ENCODE measurements at regions not wholly inside any gene's neighbourhood (a gene's known extent, or its start where the extent isn't known, plus 50 kb on each side); places are given as distances from the start of the nearest gene placed in this dataset.

DNA sequence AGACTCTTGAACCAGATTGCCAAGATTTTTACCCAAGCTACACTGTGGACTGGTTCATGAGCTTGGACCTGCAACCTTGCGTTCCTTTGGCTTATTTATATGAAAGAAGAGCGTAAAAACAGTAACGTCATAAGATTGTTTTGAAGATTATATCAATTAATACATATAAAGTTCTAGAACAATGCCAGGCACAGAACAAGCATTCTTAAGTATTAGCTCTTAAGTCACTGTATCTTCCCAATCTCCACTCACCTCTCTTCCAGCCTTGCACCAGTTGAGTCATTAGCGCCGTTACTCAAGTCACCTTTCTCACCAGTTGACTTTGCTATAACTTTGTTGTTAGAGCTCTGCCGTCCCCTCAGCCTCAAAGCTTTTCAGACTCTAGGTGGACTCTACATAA lies 415.7 kb downstream of the PLK2 start:
- TF ChIP-seq POLR2AphosphoS5 (IDR thresholded peaks at IDR 0.05) (no peak), POLR2A (IDR thresholded peaks at IDR 0.05) (no peak)
- TF ChIP-seq, protein P1, sequence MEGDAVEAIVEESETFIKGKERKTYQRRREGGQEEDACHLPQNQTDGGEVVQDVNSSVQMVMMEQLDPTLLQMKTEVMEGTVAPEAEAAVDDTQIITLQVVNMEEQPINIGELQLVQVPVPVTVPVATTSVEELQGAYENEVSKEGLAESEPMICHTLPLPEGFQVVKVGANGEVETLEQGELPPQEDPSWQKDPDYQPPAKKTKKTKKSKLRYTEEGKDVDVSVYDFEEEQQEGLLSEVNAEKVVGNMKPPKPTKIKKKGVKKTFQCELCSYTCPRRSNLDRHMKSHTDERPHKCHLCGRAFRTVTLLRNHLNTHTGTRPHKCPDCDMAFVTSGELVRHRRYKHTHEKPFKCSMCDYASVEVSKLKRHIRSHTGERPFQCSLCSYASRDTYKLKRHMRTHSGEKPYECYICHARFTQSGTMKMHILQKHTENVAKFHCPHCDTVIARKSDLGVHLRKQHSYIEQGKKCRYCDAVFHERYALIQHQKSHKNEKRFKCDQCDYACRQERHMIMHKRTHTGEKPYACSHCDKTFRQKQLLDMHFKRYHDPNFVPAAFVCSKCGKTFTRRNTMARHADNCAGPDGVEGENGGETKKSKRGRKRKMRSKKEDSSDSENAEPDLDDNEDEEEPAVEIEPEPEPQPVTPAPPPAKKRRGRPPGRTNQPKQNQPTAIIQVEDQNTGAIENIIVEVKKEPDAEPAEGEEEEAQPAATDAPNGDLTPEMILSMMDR (IDR thresholded peaks at IDR 0.05 in 8 of 11, conservative IDR thresholded peaks at IDR 0.05 in 3 of 11) = no peak
- intact Hi-C loops (cut with DNase I; ENCODE audit: low total_unique reads) = no loop called here
- no peaks in the 10 kb centered on the region for H3K4me1 ChIP-seq
- no peak for DNase-seq
- H3K9me3 ChIP-seq = no peaks in the 10 kb centered on the region
- H3K27me3 ChIP-seq (replicated peaks in 1 of 7) = no peaks in the 10 kb centered on the region
- no peaks in the 10 kb centered on the region for H3K36me3 ChIP-seq
- H3K4me3 ChIP-seq = no peak overlapping the region
- WGBS, 5 donors = 79 to 96% (median 92%) methylated on average over 6 of the region's 6 CpGs
- no peak overlapping the region for H3K27ac ChIP-seq

DNA sequence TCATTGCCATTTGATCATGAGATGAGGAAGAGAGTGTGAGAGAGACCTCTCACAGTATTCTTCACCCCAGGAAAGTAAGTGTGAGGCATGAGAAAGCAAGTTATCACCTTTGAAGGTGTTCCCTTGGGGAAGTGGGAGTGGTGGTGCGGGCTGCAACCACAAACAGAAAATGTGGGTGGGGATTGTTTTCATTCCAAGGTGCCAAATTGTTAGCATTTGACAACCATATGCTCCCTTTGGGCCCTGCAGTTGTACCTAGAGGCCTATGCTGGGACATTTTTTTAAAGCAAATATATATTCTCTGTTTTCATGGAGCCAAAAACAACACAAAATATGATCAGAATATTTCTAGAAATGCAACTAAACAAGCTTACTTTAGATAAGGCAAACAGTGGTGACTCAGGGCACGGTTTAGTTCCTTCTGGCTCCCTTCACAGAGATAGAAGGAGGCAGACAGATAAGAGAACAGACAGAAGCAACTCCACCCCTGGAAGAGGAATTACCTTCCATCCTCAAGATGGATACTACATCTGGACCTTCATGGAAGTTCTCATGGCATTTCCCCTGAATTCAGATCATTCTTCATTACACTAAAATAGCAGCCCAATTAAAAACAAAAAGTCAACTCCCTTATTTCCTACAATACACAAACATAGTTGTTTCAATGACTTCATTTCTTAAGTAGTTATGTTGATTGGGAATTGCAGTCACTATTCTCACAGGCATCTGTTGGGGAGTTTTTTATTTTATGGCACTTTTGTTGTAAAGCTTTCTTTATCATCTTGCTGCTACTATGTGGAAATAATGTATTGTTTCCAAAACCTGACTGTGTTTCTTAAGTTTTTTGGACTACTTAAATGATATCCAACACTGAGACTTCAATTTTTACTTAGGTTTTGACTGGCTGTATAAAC lies 416.6 kb downstream of the PLK2 start:
- Histone ChIP-seq H3K4me3 (no peak overlapping the region), H3K9me3 (no peaks in the 10 kb centered on the region), H3K36me3 (no peaks in the 10 kb centered on the region), H3K27me3 (replicated peaks in 1 of 7) (no peaks in the 10 kb centered on the region), H3K27ac (no peak overlapping the region), H3K4me1 (no peaks in the 10 kb centered on the region)
- no peak for DNase-seq
- intact Hi-C loops (cut with DNase I; ENCODE audit: low total_unique reads) = no loop called here
- WGBS, 5 donors = 57 to 74% (median 63%) methylated on average over 2 of the region's 2 CpGs
- no peak for TF ChIP-seq POLR2AphosphoS5 (IDR thresholded peaks at IDR 0.05)
- TF ChIP-seq POLR2A (IDR thresholded peaks at IDR 0.05) = no peak
- TF ChIP-seq, protein P1 (IDR thresholded peaks at IDR 0.05 in 8 of 11, conservative IDR thresholded peaks at IDR 0.05 in 3 of 11) = no peak

DNA sequence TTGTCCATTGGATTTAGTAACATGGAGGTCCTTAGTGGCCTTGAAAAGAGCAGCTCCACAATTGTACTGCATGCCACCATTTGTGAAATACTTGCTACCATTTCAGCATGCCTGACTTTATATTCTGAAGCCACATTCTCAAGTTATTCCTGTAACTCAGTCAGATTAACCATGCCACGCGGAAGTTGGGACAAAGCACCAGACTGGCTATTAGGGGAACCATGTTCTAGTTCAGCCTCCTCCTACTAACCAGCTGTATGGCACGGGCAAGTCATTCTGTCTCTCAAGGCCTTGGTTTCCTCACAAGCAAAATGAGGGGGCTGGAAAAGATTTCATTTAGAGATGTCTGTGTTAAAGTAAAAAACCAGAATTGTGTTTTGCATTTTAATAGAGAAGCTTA lies 418.0 kb downstream of the PLK2 start:
- intact Hi-C loops (cut with DNase I; ENCODE audit: low total_unique reads) = no loop called here
- Histone ChIP-seq H3K27me3 (replicated peaks in 1 of 7) (no peaks in the 10 kb centered on the region), H3K27ac (no peak overlapping the region), H3K4me3 (no peak overlapping the region), H3K9me3 (no peaks in the 10 kb centered on the region), H3K36me3 (no peaks in the 10 kb centered on the region), H3K4me1 (no peaks in the 10 kb centered on the region)
- 87 to 100% (median 93%) methylated on average over 3 of the region's 3 CpGs for WGBS, 5 donors
- TF ChIP-seq, protein P1 (IDR thresholded peaks at IDR 0.05 in 8 of 11, conservative IDR thresholded peaks at IDR 0.05 in 3 of 11) = no peak
- TF ChIP-seq POLR2A (IDR thresholded peaks at IDR 0.05) (no peak), POLR2AphosphoS5 (IDR thresholded peaks at IDR 0.05) (no peak)
- DNase-seq = no peak

DNA sequence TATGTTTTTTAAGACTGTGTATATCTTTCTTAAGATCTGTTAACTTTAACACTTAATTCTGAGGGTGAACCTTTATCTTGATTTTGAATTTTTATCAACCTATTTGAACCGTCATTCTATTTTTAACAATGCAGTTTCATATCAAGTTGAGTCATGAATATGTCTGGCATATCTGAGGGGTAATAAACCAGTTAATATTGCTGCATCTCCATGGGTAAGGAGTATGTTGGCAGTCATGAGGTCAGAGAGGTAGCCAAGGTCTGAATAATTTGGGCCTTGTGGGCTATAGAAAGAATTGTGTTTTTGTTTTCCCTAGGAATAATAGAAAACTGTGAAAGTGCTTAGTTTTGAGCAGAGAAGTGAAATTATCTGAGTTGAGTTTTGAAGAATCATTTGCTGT lies 419.0 kb downstream of the PLK2 start:
- TF ChIP-seq POLR2A (IDR thresholded peaks at IDR 0.05) (no peak), POLR2AphosphoS5 (IDR thresholded peaks at IDR 0.05) (no peak)
- TF ChIP-seq, protein P1 (IDR thresholded peaks at IDR 0.05 in 8 of 11, conservative IDR thresholded peaks at IDR 0.05 in 3 of 11) = no peak
- WGBS, 5 donors = 0 to 48% (median 2%) methylated on average over 1 of the region's 1 CpG
- intact Hi-C loops (cut with DNase I; ENCODE audit: low total_unique reads) = no loop called here

More for the DNA sequence above, 419.0 kb downstream of the PLK2 start:
- H3K4me1 ChIP-seq = no peaks in the 10 kb centered on the region
- no peak overlapping the region for H3K4me3 ChIP-seq
- H3K9me3 ChIP-seq = no peaks in the 10 kb centered on the region
- no peaks in the 10 kb centered on the region for H3K36me3 ChIP-seq
- H3K27me3 ChIP-seq (replicated peaks in 1 of 7) = no peaks in the 10 kb centered on the region
- no peak overlapping the region for H3K27ac ChIP-seq
- DNase-seq = no peak

Measured in spleen (tissue), 11 donors.